ENCODE measurements at regions not wholly inside any gene's neighbourhood (a gene's known extent, or its start where the extent isn't known, plus 50 kb on each side); places are given as distances from the start of the nearest gene placed in this dataset.

DNA sequence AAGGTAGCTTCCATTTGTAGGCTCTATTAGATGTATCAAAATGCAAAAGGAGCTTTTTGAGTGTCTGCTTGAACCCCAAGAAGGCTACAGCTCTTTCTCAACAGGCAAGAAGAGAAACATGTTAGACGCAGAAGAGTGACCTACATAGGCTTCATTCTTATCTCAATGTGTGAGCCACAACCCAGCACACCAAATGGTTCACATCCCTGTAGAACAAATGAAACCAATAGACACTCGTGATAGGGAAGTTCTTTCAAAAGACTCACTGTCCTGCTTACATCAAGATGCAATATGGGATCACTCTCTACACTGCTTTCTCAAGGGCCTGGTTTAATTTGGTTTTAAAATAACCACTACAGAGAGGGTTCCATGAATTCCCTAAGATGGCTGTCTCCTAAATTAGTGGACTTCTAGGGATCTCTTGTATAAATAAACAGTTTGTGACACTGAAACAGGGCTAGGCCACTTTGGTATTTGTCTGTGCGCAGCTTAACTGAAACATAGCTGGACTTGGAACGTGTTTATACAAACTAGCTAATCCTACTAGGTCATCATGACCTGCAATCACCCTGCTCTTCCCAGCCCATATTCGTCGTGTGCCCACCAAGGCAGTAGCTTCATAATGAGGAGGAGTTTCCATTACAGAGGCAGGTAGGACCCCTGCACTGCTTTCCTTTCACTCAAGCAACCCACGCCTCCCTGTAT lies 225.4 kb upstream of the PREP start:
- no peak for DNase-seq

- DNase-seq, result no peak
These were observed 223.6 kb upstream of the PREP start for GRCh38 chr6:105626295-105627158.

- DNase-seq, result no peak
These were observed 221.1 kb upstream of the PREP start for GRCh38 chr6:105624021-105624420.

DNA sequence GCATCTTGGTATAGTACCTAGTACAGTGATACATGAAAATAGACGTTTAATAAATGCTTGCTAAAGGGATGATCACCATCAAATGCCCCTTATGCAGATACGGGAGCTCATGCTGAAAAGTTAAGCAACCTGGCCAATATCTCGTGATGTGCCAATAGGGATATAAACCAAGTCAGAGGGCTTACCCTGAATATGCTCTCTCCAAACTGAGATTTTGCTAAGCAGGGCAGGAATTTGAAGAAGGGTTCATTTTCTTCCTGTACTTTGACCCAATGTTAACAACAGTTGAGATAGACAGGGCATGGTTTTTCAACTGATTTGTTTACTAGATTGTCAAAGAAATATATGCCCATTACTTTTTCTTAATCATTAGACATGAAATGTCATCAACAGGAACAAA lies 219.3 kb upstream of the PREP start:
- DNase-seq, result no peak

DNA sequence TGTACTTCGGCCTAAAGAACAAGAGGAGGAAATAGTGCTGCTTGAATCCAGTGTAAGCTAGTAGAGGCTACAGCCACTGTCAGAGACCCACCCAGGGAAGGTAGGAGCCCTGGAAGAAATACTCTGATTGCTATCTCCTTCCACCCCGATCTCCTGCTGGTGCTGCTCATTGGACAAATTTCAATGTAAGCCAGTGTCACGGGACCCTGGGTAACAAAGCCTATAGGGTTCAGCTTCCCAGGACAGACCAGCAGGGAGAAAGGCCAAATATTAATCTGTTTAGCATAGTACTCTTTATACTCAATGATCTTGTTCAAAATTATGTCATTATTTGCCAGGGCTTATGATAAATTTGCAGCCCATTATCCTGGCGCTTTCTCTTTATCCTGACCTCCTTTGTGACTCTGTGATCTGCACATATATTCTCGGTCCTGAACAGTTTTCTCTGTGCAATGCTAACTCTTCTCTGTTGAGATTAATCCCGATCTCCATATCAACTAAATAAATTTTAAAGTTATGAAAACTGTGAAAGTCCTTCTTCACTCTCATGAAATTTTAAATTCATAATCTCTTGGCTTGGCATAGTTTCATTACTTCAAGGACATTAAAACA lies 218.8 kb upstream of the PREP start:
- DNase-seq, result no peak

DNA sequence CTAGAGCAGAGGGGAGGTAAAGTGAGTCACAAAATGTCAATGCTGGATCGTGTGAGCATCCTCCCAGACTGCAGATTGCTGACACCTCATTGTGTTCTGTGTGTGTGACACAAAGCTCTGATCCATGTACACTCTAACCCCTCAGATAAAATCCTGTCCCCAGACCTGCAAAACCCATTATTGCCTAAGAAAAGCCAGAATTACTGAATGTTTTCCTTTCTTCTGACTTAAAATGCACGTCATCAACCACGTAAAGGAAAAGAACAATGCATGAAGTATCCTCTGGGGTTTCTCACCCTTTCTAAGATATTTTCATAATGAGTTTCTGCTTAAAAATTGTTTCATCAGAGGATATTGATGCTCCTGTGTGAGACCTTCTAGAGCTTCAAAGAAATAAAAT lies 218.0 kb upstream of the PREP start:
- no peak for DNase-seq

GRCh38 chr6:105619971-105620741 lies 217.3 kb upstream of the PREP start:
- DNase-seq, result no peak

DNA sequence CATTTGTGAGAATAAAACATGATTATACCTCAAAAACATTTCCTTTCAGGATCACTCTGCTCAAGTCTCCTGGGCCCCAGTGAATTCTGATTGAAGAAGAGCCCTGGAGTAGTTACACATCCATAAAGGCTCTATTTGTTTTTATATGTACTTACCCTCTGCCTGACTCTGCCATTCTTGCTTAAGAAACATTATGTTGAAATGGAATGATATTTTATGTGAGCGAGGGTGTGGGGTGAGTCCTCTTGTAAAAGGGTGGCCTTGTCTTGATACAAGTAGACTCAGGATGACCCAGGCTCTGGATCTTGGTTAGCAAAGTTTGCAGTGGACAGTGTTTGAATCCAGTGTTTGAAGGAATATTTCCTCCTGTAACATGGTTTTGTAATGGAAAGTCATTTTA lies 215.4 kb upstream of the PREP start:
- no peak for DNase-seq

DNA sequence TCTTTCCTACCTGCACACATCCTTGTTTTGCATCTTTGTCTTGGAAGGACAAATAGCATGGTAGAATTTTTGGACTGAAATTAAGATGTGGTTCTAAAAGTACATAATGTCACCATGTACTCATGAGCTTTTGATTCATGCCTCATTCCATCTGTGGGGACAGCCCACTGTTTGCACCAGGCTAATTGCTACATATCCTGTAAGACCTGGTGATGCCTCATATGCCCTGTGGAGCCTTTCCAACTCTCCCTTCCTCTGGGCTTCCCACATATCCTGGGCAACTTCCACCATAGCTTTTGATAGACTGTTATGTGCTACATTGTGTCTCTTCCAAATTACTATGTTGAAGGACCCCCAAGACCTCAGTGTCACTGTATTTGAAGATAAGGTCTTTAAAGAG lies 213.6 kb upstream of the PREP start:
- DNase-seq, result no peak

DNA sequence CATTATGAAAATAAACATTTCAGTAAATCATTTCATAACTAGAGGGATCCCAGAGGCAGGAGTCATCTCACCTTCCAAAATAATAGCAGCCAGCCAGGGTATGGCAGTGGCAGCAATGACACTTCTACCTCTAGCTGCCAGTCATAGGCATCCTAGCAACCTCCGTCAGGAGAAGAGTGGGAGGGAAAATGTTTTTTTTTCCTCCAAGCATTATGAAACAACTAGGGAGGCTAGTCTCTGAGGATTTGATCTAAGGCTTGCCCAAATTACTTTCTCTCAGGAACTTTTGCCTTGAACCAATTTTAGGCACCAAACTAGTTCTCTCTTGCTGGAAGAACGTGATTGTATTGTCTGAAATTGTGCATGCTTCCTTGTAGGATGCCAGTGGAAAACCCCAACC lies 208.7 kb upstream of the PREP start:
- DNase-seq, result no peak

- DNase-seq, result no peak
These were observed 206.6 kb upstream of the PREP start for GRCh38 chr6:105609375-105609991.

GRCh38 chr6:105608711-105609374 lies 206.0 kb upstream of the PREP start:
- no peak for DNase-seq

DNA sequence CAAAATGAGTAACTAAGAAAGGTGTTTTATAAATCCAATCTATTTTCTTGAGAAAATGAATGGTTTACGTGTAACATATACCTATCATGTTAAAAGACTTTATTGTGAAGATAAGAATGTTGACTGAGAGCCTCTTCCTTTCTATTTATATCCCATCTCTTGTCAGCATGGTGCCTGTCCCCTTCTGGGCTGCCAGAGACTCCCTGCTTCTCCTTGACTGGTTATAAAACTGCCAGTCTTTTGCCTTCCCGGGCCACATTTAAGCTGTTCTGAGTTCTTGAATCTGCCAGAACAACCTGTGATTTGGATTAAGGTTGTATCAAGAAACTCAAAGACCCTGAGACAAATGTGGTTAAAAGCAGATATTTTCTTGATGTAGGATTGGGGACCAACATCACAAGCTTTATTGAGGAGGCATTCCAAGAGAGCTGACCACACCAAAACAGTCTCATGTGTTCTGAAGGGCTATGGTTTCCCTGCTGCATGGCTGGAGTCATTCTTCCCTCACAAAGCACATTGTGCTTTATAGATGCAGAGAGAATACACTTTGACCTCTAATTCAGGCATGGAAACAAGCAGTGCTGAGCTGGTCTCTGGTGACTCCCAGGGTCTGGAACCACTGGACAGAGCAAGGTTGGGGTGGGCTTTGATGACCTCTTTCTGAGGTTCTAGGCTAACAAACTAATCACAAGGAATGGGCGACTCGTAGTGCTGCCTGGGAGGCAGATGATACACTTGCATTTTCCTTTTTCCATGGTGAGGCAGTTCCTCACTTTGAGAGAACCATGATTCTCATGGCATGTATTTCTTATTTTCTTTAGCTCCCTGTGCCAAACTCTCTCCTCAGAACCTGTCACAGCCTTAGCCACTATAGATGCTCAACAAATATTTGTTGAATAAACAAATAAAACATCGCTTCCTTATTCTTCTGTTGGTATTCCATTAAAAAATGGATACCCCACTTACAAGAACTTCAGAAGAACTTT lies 205.0 kb upstream of the PREP start:
- DNase-seq, result no peak

DNA sequence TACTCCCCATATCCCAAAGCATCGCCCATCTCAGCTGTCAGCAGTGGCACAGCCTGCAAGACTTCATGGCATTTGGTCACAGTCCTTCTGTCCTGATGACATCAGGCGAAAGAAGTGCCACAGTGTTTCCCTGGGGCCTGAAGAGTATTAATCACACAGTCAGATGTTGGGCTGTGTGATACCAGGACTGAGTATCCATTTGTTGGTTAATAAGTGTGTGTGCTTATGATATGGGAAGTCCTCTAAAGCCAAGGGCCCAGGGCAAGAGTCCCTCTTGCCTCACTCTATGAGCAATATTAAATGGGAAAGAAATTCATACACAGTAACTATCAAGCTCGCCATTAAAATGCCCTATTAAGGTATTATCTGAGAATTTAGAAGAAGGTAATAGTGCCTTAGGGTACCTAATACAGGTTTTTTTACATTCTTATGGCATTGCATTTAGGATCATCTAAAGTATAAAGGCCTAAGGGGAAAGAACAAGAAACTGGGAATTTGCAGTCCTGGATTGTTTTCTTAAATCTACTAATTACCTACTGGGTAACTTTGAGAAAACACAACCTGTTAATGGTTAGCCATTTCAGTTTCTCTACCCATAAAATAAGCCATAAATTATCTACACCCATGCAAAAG lies 204.1 kb upstream of the PREP start:
- no peak for DNase-seq

DNA sequence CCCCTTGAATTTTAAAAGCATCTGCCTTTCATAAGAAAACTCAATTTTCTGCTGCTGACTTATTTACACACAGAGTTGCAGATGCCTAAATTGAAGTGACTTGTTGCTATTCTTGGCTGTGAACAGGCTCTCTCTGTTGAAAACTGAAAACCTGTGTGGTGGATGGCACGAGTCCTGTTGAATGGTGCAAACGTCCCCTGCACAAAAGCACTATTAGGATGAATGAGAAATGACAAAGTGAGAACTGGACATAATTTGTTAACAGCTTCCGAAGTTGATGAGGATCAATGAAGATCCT lies 201.7 kb upstream of the PREP start:
- no peak for DNase-seq

DNA sequence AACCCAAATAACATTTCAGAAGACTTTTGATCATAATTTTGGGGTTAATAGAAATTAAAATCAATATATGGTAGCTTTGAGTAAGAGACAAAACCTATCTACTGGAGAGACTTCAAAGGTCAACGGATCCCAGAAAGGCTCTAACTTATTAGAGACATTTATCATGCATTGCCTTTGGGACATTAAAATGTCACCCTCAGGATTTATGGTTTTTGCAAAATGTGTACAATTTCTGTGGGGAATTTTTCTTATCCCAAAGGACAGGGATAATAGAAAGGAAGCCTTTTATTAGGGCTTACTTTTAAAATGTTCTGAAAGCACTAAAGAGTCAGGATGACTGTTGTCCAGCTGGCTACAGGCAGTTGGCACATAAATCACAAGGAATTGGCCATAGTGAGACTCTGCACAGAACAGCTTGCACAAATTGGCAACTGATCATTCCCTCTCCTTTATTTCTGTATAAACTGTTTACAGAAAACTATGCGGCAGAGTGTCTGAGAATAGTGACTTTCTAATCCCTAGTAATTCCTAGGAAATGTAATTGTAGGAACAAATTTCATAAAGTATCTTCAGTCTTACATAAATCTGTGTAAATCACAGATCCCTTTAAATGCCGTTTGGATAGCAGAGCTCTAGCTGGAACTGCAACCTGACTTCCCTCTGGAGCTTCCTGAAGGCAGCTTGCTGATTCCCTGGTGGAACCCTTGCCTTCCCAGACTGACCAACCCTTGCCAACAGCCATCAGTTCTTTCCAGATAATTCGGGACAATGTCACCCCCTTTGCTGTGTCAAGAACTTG lies 201.1 kb upstream of the PREP start:
- DNase-seq, result no peak

- DNase-seq, result no peak
These were observed 198.8 kb upstream of the PREP start for GRCh38 chr6:105601541-105602236.

- no peak for DNase-seq
These were observed 197.7 kb upstream of the PREP start for GRCh38 chr6:105600336-105601260.

Measured in NCI-H2107 (cell line).